HCT116 (cell line): ENCODE measurements at regions not wholly inside any gene's neighbourhood (a gene's known extent, or its start where the extent isn't known, plus 50 kb on each side); places are given as distances from the start of the nearest gene placed in this dataset.

ENCODE experiments used
- CBX3 ChIP-seq: IDR thresholded peaks from 2 replicates; pipeline ENCODE4 v1.6.1; 2012; ENCODE audit warnings: low read depth
- CEBPB ChIP-seq: IDR thresholded peaks from 2 replicates; pipeline ENCODE4 v1.6.1; 2012; ENCODE audit warnings: low read depth
- CTCF ChIP-seq, 3 experiments: fragments of 200-600 bp in 1 of 3; sonication (generic) in 1 of 3; IDR thresholded peaks in 2 of 3; conservative IDR thresholded peaks in 1 of 3; 2 replicates each; pipeline ENCODE4 v1.5.1; 2012 to 2017; ENCODE audit warnings: low read depth in 2 of 3, low read length in 2 of 3, antibody characterized with exemption in 1 of 3, borderline replicate concordance in 1 of 3, control low read depth in 1 of 3, mild to moderate bottlenecking in 1 of 3, mixed read lengths in 1 of 3, mixed run types in 1 of 3, moderate library complexity in 1 of 3; ENCODE audit not compliant: insufficient read depth in 1 of 3
- EZH2 ChIP-seq: fragments of 200-600 bp; sonication (generic); IDR thresholded peaks from 2 replicates; pipeline ENCODE4 v1.6.1; 2017; ENCODE audit warnings: antibody characterized with exemption, mixed run types
- EZH2phosphoT487 ChIP-seq: fragments of 200-600 bp; IDR thresholded peaks from 2 replicates; pipeline ENCODE4 v1.6.1; 2018; ENCODE audit warnings: antibody characterized with exemption, borderline replicate concordance
- JUND ChIP-seq: IDR thresholded peaks from 2 replicates; pipeline ENCODE4 v1.6.1; 2012
- MAX ChIP-seq: IDR thresholded peaks from 2 replicates; pipeline ENCODE4 v1.6.1; 2012
- POLR2A ChIP-seq: IDR thresholded peaks from 2 replicates; pipeline ENCODE4 v1.7.0; 2011; ENCODE audit warnings: borderline replicate concordance; ENCODE audit not compliant: insufficient read depth, insufficient read length; ENCODE audit errors: extremely low read depth
- POLR2AphosphoS5 ChIP-seq: IDR thresholded peaks from 2 replicates; pipeline ENCODE4 v1.6.1; 2011; ENCODE audit warnings: mild to moderate bottlenecking, low read depth, low read length, moderate library complexity
- REST ChIP-seq: IDR thresholded peaks from 2 replicates; pipeline ENCODE4 v1.6.1; 2012; ENCODE audit warnings: low read depth
- SP1 ChIP-seq: IDR thresholded peaks from 2 replicates; pipeline ENCODE4 v1.6.1; 2012; ENCODE audit warnings: low read depth
- YY1 ChIP-seq: IDR thresholded peaks from 2 replicates; pipeline ENCODE4 v1.6.1; 2011; ENCODE audit warnings: low read length, low read depth, moderate library complexity, mild to moderate bottlenecking; ENCODE audit not compliant: insufficient replicate concordance; ENCODE audit errors: extremely low read depth
- ZFX ChIP-seq: fragments of 450-650 bp; IDR thresholded peaks from 2 replicates; pipeline ENCODE4 v1.6.1; 2017

- TF ChIP-seq POLR2A (no peak), MAX (no peak), POLR2AphosphoS5 (no peak), SP1 (no peak), CTCF (IDR thresholded peaks at IDR 0.05 in 2 of 3, conservative IDR thresholded peaks at IDR 0.05 in 1 of 3; ENCODE audit: borderline replicate concordance in 1 of 3, insufficient read depth in 1 of 3, low read depth in 2 of 3, low read length in 2 of 3) (no peak), JUND (no peak), ZFX (no peak), EZH2 (no peak), CEBPB (no peak), CBX3 (no peak), YY1 (no peak), EZH2phosphoT487 (no peak), REST (no peak)
These were observed 92.4 kb downstream of the HFE start for GRCh38 chr6:26179675-26180074.
